SU-DHL-6 (cell line): ENCODE measurements at regions not wholly inside any gene's neighbourhood (a gene's known extent, or its start where the extent isn't known, plus 50 kb on each side); places are given as distances from the start of the nearest gene placed in this dataset.

Experiments
- H2AFZ ChIP-seq: fragments of 200-600 bp; sonication (generic); 2 replicates; pipeline ENCODE4 v1.6.1; 2014; ENCODE audit warnings: low read depth, mild to moderate bottlenecking, moderate library complexity, mixed read lengths, antibody characterized with exemption, low read length; ENCODE audit not compliant: severe bottlenecking
- H3F3A ChIP-seq: fragments of 200-600 bp; shearing (Covaris generic); 2 replicates; pipeline ENCODE4 v1.6.0; 2016; ENCODE audit warnings: antibody characterized with exemption, mild to moderate bottlenecking; ENCODE audit not compliant: insufficient read depth
- H3K27ac ChIP-seq: fragments of 200-600 bp; sonication (generic); 2 replicates; pipeline ENCODE4 v1.5.1; 2016; ENCODE audit warnings: low read depth, mild to moderate bottlenecking, low read length, moderate library complexity, mixed read lengths
- H3K27me3 ChIP-seq: fragments of 200-600 bp; sonication (generic), shearing (Covaris generic); 2 replicates; pipeline ENCODE4 v1.6.0; 2014; ENCODE audit warnings: mild to moderate bottlenecking, low read length
- H3K36me3 ChIP-seq: fragments of 200-600 bp; sonication (generic); 2 replicates; pipeline ENCODE4 v1.6.1; 2014; ENCODE audit warnings: mild to moderate bottlenecking, low read length, mixed read lengths
- H3K4me2 ChIP-seq: fragments of 300-600, 200-600 bp; shearing (Covaris generic), sonication (generic); 2 replicates; pipeline ENCODE4 v1.6.0; 2014; ENCODE audit warnings: low read length, low read depth, mild to moderate bottlenecking; ENCODE audit not compliant: poor library complexity, severe bottlenecking
- H3K4me3 ChIP-seq: fragments of 200-600 bp; sonication (generic); 2 replicates; pipeline ENCODE4 v1.5.1; 2014; ENCODE audit warnings: antibody characterized with exemption, low read length, mild to moderate bottlenecking, mixed read lengths; ENCODE audit not compliant: insufficient read depth, poor library complexity, severe bottlenecking
- H3K79me2 ChIP-seq: fragments of 200-600 bp; sonication (generic); 2 replicates; pipeline ENCODE4 v1.6.1; 2014; ENCODE audit warnings: mild to moderate bottlenecking, low read length, moderate library complexity; ENCODE audit not compliant: insufficient read depth
- H3K9ac ChIP-seq: fragments of 200-600 bp; sonication (generic); 2 replicates; pipeline ENCODE4 v1.7.0; 2014; ENCODE audit warnings: mild to moderate bottlenecking, low read length
- H3K9me2 ChIP-seq: fragments of 200-600 bp; sonication (generic); replicated peaks from 2 replicates; pipeline ENCODE4 v1.6.1; 2014; ENCODE audit warnings: low read length; ENCODE audit not compliant: insufficient read depth
- H3K9me3 ChIP-seq: fragments of 200-600 bp; sonication (generic); 2 replicates; pipeline ENCODE4 v1.6.1; 2014; ENCODE audit warnings: low read length, mixed read lengths; ENCODE audit not compliant: insufficient read depth
- H4K20me1 ChIP-seq: fragments of 200-600 bp; sonication (generic); 2 replicates; pipeline ENCODE4 v1.6.1; 2014; ENCODE audit warnings: low read depth, mild to moderate bottlenecking, antibody characterized with exemption, low read length, moderate library complexity, mixed read lengths
- EZH2phosphoT487 ChIP-seq: fragments of 200-600 bp; sonication (generic), shearing (Covaris generic); conservative IDR thresholded peaks from 2 replicates; pipeline ENCODE4 v1.6.1; 2018; ENCODE audit warnings: mild to moderate bottlenecking, antibody characterized with exemption, low read length, moderate library complexity, mixed read lengths
- TF ChIP-seq, protein P1 (sequence below): fragments of 200-600 bp; sonication (generic); IDR thresholded peaks from one replicate; pipeline ENCODE4 v1.5.1; 2017; ENCODE audit warnings: antibody characterized with exemption, mild to moderate bottlenecking, low read length, moderate library complexity; ENCODE audit not compliant: insufficient read depth, poor library complexity, severe bottlenecking

GRCh38 chr3:7843441-7843840 is 658.2 kb upstream of the LMCD1 start:
- no peaks in the 10 kb centered on the region for H3K9me2 ChIP-seq
- H3K9ac ChIP-seq = no peak overlapping the region
- H3K9me3 ChIP-seq = no peaks in the 10 kb centered on the region
- H4K20me1 ChIP-seq = no peaks in the 10 kb centered on the region
- H3K36me3 ChIP-seq = no peaks in the 10 kb centered on the region
- TF ChIP-seq, protein P1, sequence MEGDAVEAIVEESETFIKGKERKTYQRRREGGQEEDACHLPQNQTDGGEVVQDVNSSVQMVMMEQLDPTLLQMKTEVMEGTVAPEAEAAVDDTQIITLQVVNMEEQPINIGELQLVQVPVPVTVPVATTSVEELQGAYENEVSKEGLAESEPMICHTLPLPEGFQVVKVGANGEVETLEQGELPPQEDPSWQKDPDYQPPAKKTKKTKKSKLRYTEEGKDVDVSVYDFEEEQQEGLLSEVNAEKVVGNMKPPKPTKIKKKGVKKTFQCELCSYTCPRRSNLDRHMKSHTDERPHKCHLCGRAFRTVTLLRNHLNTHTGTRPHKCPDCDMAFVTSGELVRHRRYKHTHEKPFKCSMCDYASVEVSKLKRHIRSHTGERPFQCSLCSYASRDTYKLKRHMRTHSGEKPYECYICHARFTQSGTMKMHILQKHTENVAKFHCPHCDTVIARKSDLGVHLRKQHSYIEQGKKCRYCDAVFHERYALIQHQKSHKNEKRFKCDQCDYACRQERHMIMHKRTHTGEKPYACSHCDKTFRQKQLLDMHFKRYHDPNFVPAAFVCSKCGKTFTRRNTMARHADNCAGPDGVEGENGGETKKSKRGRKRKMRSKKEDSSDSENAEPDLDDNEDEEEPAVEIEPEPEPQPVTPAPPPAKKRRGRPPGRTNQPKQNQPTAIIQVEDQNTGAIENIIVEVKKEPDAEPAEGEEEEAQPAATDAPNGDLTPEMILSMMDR = no peak
- no peak for TF ChIP-seq EZH2phosphoT487
- no peaks in the 10 kb centered on the region for H3K27me3 ChIP-seq
- no peak overlapping the region for H3K4me2 ChIP-seq
- no peak overlapping the region for H3K27ac ChIP-seq
- H2AFZ ChIP-seq = no peak overlapping the region
- no peaks in the 10 kb centered on the region for H3K79me2 ChIP-seq
- no peaks in the 10 kb centered on the region for H3F3A ChIP-seq
- H3K4me3 ChIP-seq = no peak overlapping the region

DNA sequence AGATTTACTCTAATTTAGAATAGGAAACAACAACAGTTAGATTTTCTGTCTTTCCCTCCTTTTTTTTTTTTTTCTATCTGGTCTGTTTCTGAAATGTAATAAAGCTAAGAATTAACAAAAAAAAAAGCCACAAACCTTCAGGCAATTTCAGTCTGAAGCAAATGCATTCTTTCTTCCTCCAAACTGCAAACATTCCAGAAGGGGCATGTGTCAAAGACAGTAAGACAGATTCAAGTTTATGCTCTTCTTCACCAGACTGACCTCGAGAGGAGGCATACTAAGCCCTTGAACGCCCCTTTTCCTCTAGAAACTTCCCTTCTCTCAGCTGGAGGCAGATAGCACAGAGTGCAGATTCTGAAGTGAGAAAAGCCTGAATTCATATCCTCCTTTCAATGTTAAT is 654.6 kb upstream of the LMCD1 start:
- Histone ChIP-seq H3K4me3 (no peak overlapping the region), H3K9me3 (no peaks in the 10 kb centered on the region), H3K36me3 (no peaks in the 10 kb centered on the region), H4K20me1 (no peaks in the 10 kb centered on the region), H2AFZ (no peak overlapping the region), H3K9ac (no peak overlapping the region), H3F3A (no peaks in the 10 kb centered on the region), H3K27me3 (no peaks in the 10 kb centered on the region), H3K4me2 (no peak overlapping the region), H3K27ac (no peak overlapping the region), H3K9me2 (no peaks in the 10 kb centered on the region), H3K79me2 (no peaks in the 10 kb centered on the region)
- no peak for TF ChIP-seq EZH2phosphoT487
- TF ChIP-seq, protein P1 = no peak

GRCh38 chr3:7847521-7847920 is 654.1 kb upstream of the LMCD1 start:
- Histone ChIP-seq H3K79me2 (no peaks in the 10 kb centered on the region), H3K36me3 (no peaks in the 10 kb centered on the region), H3K27ac (no peak overlapping the region), H3K9me3 (no peaks in the 10 kb centered on the region), H3K9me2 (no peaks in the 10 kb centered on the region), H4K20me1 (no peaks in the 10 kb centered on the region), H3K4me2 (no peak overlapping the region), H3F3A (no peaks in the 10 kb centered on the region), H3K4me3 (no peak overlapping the region), H2AFZ (no peak overlapping the region), H3K9ac (no peak overlapping the region), H3K27me3 (no peaks in the 10 kb centered on the region)
- TF ChIP-seq, protein P1 = no peak
- no peak for TF ChIP-seq EZH2phosphoT487

DNA sequence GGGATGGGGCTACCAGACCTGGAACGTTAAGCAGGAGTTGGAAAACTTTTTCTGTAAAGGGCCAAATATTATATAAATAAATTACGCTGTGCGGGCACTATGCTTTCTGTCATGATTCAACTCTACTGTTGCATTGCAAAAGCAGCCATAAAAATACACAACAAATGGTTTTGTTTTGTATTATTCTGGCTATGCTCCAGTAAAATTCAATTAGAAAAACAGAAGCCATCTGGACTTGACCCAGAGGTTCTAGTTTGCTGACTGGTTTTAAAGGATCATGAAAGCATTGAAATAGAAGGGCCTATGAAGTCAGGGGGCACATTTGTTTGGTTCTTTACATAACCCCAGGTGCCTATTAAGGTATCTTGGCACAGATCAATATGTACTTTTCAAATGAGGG is 647.4 kb upstream of the LMCD1 start:
- Histone ChIP-seq H3K79me2 (no peaks in the 10 kb centered on the region), H3K4me3 (no peak overlapping the region), H3K27ac (no peak overlapping the region), H3K4me2 (no peak overlapping the region), H2AFZ (no peak overlapping the region), H3F3A (no peaks in the 10 kb centered on the region), H3K9ac (no peak overlapping the region), H3K27me3 (no peaks in the 10 kb centered on the region), H3K9me3 (no peaks in the 10 kb centered on the region), H3K36me3 (no peaks in the 10 kb centered on the region), H4K20me1 (no peaks in the 10 kb centered on the region), H3K9me2 (no peaks in the 10 kb centered on the region)
- TF ChIP-seq, protein P1 = no peak
- no peak for TF ChIP-seq EZH2phosphoT487
